HG03060 (cell line): ENCODE measurements at regions not wholly inside any gene's neighbourhood (a gene's known extent, or its start where the extent isn't known, plus 50 kb on each side); places are given as distances from the start of the nearest gene placed in this dataset.

Experiments
- ATAC-seq: cut with Tn5 transposase; IDR thresholded peaks from one replicate; pipeline ENCODE4 v1.9.1; 2021; ENCODE audit warnings: low read depth, moderate number of reproducible peaks; ENCODE audit not compliant: unreplicated experiment

GRCh38 chr2:898319-898718 lies 52.3 kb upstream of the SNTG2 start:
- no peak for ATAC-seq

DNA sequence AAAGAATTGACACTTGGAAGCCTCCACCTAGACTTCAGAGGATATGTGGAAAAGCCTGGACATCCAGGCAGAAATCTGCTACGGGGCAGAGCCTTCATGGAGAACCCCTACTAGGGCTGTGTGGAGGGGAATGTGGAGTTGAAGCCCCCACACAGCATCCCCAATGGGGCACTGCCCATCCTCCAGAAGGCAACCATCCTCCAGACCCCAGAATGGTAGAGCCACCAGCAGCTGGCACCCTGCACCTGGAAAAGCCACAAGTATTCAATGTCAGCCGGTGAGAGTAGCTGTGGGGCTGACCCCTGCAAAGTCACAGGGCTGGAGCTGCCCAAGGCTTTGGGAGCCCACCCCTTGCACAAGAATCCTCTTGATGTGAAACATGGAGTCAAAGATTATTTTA lies 53.6 kb upstream of the SNTG2 start:
- no peak for ATAC-seq

DNA sequence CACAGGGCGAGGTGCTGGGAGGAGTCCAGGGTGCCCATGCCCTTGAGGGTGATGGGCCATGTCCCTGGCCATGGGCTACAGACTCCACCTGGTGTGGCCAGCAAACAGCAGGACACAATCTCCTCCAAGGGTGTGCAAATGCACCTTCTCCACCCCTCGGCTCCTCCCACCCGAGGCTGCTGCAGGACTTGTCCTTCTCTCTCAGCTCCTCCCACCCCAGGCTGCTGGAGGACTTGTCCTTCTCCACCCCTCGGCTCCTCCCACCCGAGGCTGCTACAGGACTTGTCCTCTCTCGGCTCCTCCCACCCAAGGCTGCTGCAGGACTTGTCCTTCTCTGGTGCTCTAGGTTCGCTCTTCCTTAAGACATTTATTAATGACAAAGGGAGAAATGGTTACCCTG lies 57.3 kb upstream of the SNTG2 start:
- no peak for ATAC-seq

DNA sequence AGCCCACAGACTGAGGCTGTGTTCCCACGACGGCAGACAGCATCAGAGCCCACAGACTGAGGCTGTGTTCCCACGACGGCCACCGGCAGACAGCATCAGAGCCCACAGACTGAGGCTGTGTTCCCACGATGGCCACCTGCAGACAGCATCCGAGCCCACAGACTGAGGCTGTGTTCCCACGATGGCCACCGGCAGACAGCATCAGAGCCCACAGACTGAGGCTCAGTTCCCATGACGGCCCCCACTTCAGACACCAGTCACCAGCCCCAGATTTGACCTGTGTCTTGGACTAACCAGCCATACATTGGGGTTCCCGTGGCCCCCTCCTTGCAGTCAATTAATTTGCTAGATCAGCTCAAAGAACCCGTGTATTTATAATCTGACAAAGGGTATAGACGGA lies 57.8 kb upstream of the SNTG2 start:
- no peak for ATAC-seq

- ATAC-seq: no peak
Observed at GRCh38 chr2:892401-892800, 58.2 kb upstream of the SNTG2 start.

DNA sequence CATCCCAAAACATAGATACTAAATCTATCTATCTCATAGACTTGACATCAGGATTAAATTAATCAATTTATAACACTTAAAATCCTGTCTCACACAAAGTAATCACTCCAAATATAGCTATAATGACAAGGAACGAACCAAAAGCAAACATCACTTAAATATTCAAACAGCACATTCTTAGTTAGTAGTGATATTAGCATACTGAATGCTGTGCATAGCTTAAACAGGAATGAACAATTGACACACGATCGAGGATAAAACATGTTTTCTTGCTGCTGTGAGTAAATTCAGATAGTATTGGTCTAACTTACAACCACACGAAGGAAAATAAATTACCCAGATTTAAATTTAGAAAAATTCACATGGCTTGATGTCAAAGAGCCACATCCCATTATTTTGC lies 58.9 kb upstream of the SNTG2 start:
- ATAC-seq: no peak

DNA sequence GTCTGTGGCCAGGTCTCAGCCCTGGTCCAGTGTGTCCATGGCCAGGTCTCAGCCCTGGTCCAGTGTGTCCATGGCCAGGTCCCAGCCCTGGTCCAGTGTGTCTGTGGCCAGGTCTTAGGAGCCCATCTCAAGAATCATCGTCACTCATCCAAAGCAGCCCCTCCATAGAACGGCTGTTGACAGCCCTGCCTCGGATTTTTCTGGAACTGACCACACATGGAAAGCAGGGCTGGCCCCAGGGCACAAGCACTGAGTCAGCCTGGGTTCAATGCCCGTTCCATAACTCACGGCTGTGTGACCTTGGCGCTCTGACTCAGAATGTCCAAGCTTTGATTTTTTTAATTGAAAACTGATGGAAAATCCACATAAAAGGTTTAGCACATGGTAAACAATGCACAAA lies 59.9 kb upstream of the SNTG2 start:
- no peak for ATAC-seq

DNA sequence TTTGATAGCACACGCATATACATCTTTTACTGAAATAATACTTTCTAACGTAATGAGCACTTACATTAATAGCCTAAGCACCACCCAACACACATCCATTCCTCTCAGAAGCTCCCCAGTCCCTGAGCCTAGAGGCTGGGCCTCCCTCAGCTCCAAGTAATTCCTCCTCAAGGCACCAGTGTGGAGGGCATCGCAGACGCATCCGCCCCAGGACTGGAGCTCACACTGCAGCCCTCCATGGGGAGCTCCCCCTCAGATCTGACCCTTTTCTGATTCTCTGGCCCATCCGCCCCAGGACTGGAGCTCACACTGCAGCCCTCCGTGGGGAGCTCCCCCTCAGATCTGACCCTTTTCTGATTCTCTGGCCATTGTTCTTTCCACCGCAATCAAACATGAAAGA lies 60.4 kb upstream of the SNTG2 start:
- ATAC-seq: no peak

DNA sequence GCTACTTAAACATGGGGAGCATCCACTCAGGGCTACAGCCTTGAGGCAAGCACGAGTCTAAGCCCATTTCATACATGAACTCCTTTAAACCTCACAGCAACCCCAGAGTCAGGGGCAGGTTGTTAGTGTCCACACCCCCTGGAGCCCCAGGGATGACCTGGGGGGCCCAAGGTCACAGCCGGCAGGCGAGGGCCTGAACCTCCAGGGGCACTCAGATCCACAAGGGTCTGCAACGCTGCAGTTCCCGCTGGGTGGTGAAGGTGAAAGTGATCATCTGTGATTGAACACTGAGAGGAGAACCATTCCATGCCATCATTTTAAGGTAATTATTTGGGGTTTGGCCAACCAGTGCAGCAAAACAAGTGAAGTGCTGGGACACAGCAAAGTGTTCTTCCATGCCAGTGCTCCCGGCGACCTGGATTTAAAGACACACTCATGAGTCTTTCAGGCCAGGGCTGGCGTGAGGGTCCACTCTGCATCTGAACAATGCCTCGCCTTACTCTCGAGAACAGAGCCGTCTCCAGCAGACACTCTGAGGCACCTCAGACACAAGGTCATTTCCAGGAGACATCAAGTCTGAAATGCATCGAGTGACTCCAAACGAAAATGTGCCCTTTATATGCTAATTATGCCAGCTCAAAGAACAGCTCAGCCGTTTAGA lies 61.6 kb upstream of the SNTG2 start:
- ATAC-seq: no peak

- no peak for ATAC-seq
Observed at GRCh38 chr2:888211-888801, 62.3 kb upstream of the SNTG2 start.

- no peak for ATAC-seq
Observed at GRCh38 chr2:887639-888038, 63.0 kb upstream of the SNTG2 start.

DNA sequence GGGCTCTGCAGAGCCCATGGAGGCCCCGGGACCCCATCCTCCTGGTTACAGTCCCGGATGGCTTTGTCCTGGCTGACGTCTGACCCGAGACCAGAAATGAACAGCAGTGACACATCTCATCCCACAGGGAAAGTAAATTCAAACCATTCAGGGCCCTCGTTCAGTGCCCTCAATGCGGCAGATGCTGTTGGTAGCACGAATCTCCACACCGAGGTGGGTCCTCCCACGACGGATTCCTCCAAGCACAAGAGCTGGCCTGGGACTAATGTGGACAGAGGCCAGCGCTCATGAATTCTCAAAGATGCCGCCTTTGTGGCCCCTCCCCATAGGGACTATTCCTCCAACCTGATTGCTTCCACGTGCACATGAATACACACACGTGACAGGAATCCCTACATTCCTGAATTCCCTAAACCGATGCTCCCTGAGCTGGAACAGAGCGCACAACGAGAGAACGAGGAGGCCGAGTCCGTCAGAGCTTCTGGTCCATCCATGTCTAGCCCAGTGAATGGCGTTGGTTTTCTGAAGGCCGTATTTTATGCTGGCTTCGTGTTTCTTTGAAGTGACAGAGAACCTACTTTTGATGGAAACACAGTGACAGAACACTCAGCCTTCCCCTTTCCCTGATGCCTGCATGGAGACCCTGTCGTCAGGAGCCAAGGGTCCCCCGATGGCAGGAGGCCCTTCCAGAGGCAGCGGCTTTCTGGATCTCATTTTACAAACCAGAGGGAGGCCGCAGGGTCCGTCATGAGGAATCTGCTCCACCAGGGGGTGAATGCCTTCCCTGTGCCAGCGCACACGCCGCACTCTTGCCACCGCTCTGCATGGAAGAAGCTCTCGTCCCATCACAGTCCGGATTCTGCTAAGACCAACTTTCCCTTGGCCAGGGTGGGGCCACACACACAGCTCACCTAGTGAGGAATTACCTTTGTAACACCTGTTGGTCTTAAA lies 64.3 kb upstream of the SNTG2 start:
- no peak for ATAC-seq

- no peak for ATAC-seq
Observed at GRCh38 chr2:885230-886071, 65.2 kb upstream of the SNTG2 start.

DNA sequence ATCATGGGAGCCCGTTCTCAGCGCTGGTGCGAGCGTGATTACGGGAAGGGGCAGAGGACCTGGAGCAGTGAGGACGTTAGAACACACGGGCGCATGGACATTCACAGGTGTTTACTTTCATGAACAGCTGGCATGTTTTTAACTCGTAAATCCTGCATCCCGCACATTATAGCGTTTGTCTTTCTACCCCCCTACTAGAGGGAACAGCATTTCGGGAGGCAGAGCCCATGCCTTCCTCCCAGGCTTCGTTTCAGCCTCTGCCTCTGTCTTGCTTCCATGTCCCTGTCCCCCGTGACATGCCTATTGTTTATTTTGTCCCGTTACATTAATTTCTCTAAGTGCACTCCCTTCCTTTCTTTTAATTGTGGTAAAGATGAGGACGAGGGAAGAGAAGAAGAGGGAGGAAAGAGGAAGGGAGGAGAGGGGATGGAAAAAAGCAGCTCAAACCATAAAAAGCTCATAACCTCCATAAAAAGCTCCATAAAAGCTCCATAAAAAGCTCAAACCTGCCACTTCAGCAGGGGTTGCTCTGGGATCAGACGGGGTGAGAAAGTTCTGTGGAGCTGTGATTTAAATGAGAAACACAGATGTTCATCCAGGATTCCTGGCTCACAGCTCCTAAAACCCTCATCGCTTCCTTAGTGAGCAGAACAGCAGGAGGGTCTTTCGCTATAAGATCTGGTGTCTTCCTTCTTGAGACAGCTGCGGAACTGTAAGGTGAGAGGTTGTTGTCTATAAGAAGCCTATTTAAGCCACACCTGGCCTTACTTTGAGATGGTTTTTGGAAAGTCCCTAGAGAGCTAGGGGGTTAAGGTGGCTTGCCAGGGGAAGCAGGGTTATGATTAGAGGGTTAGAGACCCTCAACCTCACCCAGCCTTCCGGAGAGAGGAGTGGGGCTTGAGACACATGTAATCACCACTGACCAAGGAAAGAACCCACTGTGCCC lies 66.6 kb upstream of the SNTG2 start:
- ATAC-seq: no peak

GRCh38 chr2:883260-883802 lies 67.3 kb upstream of the SNTG2 start:
- ATAC-seq: no peak

- peak; percentile 55 for ATAC-seq
Observed at GRCh38 chr2:881204-881918, 69.3 kb upstream of the SNTG2 start.

DNA sequence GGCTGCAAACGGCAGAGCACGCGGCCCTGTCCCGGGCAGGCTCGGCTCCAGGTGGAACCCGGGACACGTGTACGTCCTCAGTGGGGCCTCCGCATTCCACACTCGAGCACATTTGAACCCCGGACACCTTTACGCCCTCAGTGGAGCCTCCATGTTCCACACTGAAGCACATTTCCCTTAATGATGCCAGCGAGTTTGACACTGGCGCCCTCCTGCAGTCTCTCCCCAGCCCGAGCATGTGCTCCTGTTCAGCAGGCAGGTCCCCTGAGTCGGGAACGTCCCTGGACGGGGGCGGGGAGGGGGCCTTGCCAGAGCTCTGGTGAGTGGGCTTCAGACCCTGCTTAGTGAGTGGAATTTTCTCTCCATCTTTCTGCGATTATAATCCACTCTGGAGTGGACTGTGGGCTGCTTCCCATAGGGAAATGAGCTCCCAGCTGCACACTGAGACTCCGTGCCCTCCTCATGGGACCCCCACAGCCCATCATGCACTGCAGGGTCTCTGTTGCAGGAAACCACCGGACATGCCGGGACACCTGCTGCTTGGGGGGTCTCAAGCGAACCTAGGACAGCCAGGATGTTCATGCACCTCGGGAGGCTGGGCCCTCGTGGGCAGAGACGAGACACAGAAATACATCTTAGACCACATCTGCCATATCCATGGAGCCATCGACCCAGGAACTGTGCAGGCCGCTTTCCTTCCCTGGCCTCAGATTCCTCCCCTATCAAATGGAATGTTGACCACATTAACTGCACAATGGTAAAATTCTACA lies 70.3 kb upstream of the SNTG2 start:
- no peak for ATAC-seq

- ATAC-seq: no peak
Observed at GRCh38 chr2:879540-879939, 71.1 kb upstream of the SNTG2 start.
